HG02884 (cell line): ENCODE measurements at regions not wholly inside any gene's neighbourhood (a gene's known extent, or its start where the extent isn't known, plus 50 kb on each side); places are given as distances from the start of the nearest gene placed in this dataset.

Experiments
- ATAC-seq: cut with Tn5 transposase; IDR thresholded peaks from one replicate; pipeline ENCODE4 v1.9.1; 2021; ENCODE audit warnings: mild to moderate bottlenecking, moderate library complexity; ENCODE audit not compliant: unreplicated experiment

DNA sequence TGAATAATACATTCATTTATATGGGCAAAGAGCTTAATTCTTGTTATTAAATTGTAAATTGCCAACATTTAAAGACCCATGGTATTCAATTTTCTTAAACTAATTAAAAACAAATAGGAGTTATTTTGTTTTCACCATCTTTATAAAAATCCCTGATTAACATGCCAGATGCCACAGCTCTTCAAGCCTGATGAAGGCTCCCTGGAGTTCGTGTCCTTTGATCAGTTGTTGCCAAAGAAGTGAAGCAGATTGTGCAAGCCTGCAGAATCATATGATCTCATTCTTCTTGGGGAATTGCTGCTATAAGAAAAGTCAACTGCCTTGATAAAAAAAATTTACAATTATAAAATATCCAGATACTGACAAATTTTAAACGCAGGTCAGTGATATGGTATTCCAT is 288.3 kb upstream of the PPFIA2 start:
- no peak for ATAC-seq

DNA sequence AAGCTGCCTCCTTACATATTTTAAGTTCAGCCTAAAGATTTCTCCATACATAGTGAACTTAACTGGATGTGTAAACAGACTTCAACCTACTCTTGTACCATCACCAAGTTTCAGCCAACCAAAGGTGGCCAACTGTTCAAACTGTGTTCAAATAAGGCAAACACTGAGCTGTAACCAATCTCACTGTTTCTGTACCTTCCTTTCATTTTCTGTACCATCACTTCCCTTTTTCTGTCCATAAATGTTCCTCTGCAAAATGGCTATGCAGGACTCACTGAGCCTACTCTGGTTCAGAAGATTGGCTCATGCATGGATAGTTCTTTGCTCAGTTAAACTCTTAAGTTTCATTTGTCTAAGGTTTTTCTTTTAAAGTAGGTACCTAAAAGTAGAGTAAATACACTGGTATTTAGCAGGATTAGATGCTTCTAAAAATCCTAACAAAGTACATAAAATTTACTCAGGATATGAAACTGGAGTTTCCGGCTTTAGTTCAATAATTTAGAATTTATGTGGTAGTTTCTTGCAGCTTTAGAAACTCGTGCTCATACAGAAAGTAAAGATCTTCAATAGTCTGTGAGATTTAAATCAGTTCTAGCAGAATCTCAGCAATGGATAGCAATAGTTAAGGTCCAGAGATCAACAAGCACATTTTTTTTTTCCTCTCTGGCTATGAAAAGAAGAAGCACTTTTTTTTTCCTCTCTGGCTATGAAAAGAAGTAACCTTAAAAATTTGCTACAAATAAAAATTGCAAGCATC is 282.0 kb upstream of the PPFIA2 start:
- no peak for ATAC-seq

DNA sequence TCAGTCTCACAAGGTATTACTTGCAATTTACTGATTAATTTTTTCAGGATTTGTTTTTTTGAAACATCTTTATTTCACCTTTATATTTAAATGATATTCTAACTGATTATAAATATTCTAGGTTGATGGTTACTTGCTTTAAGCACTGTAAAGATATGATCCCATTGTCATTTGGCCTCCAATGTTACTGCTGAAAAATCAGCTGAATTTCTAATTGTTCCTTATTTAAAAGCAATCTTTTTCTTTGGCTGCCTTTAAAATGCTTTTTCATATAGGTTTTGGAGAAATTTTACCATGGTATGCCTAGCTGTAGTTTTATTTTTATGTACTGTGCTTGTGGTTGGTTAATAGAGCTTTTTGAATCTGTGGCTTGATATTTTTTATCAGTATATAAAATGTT is 275.6 kb upstream of the PPFIA2 start:
- ATAC-seq = no peak

DNA sequence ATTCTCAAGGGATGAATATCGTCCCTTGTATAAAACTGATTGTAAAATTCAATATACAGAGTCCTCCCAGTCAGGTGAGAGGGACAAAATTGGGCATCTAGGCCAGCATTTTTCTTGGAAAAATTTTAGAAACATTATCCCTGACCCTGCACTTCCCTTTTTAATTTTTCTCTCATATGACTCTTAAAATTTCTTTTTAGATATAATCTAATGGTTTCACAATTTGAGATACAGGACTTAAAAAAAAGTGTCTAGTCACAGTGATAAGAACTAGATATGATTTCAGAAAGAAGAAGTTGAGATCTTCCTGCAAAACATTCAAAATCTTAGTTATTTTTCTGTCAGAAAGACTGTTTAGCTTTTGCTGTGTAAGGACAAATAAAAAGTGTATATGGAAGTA is 270.8 kb upstream of the PPFIA2 start:
- no peak for ATAC-seq

DNA sequence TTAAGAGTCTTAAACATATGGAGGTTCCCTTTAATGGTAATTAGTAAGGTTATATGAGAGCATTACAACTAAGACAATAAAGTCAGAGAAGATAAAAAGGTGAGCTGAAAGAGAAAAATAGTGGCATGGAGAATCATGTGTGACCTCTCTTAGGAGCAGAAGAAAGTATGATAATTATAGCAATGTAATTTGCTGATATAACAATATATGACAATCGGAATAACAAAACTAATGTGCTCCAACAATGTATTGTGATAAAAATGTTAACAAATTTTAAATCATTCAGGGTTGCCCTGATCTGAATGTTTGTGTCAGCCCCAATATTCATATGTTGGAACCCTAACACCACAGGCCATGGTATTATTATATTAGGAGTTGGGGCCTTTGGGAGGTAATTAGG is 269.6 kb upstream of the PPFIA2 start:
- no peak for ATAC-seq

DNA sequence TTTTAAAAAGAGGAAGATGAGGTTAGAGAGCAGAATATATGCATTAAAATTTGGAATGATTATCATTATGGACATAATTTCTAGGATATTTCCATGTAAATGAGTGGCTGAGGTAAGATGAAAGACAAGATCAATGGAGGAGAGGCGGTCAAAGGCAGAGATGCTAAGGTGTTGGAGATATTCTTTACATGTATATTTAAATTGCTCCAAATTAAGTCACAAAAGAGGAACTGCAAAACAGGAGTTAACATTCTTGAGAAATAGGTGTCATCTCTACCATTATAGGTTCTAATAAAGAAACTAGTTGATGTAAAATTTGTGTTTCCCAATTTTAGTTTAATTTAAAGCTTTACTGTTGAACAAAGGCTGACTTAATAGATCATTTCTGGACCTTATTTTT is 268.5 kb upstream of the PPFIA2 start:
- ATAC-seq = no peak

DNA sequence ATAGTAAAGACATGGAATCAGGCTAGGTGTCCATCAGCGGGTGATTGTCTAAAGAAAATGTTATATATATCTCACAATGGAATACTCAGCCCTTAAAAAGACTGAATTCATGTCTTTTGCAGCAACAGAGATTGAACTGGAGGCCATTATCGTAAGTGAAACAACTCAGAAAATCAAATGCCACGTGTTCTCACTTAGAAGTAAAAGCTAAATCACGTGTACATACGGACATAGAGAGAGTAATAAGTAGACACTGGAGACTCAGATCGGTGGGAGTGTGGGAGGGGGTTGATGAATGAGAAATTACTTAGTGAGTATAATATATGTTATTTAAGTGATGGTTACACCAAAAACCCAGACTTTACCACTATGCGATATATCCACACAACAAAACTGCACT is 266.3 kb upstream of the PPFIA2 start:
- no peak for ATAC-seq

- no peak for ATAC-seq
Measured at GRCh38 chr12:82019533-82019932, 260.4 kb upstream of the PPFIA2 start.

- no peak for ATAC-seq
Measured at GRCh38 chr12:82015623-82016347, 256.6 kb upstream of the PPFIA2 start.

DNA sequence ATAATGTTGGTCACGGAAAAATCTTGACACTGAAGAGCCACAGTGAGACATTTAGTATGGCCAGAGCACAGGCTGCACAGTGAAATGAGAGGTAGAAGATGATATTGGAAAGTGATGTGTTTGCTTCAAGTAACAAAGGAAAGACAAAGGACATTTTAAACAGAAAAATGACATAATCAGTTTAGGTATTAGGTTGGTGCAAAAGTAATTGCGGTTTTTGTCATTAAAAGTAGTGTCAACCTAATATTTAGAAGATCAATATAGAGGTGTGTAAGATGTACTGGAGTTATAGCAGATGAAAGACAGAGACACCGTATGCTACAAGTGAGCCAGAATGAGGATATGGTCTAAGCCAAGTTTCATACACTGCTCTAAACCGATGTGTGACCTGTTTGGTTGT is 253.0 kb upstream of the PPFIA2 start:
- no peak for ATAC-seq

DNA sequence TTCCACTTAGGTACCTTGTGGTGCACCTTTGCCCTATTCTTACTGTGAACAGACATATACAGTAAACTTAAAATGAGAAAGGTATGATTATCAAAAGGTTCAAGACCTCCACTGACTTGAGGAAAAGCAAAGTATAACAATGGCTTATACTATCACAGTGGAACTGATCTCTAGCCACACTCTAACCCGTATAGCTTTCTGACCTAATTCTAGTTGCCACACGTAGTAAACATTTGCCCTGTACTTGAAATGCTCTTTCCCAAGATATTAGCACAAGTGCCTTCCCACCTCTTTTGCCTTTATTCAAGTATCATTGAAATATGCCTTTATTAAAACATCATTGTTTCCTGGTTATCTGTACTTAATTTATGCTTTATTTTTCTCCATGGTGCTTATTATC is 250.4 kb upstream of the PPFIA2 start:
- no peak for ATAC-seq

- no peak for ATAC-seq
Measured at GRCh38 chr12:82008251-82008650, 249.1 kb upstream of the PPFIA2 start.

DNA sequence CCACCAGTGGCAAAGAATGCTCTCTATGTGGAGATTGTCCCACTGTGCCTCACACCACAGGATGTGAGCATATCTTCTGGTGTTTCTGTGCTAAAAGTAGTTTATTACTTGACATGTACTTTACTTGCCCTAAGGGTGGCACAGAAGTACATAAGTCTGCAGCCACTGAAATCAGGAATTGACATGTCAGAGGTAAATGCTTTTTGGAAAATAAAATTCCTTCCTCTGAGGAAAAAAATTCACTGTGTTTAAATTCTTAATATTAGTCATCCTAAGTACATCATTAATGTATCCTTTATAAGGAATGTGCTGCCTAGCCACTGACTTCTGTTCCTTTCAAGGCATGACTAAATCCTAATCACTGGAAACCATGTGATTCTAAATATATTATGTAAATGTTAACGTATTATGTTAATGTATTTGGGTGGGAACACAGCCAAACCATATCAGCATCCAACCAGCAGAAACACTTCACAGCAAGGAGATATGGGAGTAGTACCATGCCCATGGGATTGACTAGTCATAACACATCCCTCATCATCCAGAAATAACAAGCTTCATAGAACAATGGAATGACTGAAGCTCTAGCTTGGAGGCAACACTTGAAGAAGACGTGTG is 239.7 kb upstream of the PPFIA2 start:
- no peak for ATAC-seq

- ATAC-seq = no peak
Measured at GRCh38 chr12:81992461-81992860, 233.3 kb upstream of the PPFIA2 start.

GRCh38 chr12:81991868-81992267 is 232.7 kb upstream of the PPFIA2 start:
- no peak for ATAC-seq

DNA sequence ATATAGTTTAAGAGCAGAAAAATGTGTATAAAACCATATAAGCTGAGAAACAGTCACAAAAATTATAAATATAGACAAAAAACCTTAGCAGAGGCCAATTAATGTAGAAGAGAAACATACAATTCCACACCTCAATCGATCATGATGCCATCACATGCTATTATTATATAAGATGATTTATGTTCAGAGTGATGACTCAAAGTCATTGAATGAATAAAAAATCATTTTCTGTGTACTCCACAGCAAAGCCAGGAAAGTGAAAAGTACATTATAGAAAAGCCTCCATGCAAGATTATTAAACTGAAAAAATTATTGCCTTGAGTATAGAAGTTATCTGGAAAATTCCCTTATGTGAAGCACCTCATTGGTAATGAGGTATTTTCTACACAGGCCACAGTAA is 229.2 kb upstream of the PPFIA2 start:
- ATAC-seq = no peak

- ATAC-seq = no peak
Measured at GRCh38 chr12:81987371-81987770, 228.2 kb upstream of the PPFIA2 start.

GRCh38 chr12:81976661-81977060 is 217.5 kb upstream of the PPFIA2 start:
- no peak for ATAC-seq

- ATAC-seq = no peak
Measured at GRCh38 chr12:81974762-81975161, 215.6 kb upstream of the PPFIA2 start.

GRCh38 chr12:81968421-81968820 is 209.3 kb upstream of the PPFIA2 start:
- no peak for ATAC-seq

- ATAC-seq = no peak
Measured at GRCh38 chr12:81963636-81964035, 204.5 kb upstream of the PPFIA2 start.

DNA sequence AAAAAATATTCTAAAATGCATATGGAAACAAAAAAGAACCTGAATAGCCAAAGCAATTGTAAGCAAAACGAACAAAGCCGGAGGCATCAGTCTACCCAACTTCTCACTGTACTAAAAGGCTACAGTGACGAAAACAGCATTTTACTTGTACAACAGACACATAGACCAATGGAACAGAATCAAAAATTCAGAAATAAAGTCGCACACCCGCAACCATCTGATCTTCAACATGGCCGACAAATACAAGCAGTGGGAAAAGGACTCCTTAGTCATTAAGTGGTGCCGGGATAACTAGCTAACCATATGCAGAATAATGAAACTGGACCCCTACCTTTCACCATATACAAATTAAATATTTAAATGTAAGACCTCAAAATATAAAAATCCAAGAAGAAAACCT is 203.9 kb upstream of the PPFIA2 start:
- no peak for ATAC-seq
